ENCODE measurements at regions not wholly inside any gene's neighbourhood (a gene's known extent, or its start where the extent isn't known, plus 50 kb on each side); places are given as distances from the start of the nearest gene placed in this dataset.

DNA sequence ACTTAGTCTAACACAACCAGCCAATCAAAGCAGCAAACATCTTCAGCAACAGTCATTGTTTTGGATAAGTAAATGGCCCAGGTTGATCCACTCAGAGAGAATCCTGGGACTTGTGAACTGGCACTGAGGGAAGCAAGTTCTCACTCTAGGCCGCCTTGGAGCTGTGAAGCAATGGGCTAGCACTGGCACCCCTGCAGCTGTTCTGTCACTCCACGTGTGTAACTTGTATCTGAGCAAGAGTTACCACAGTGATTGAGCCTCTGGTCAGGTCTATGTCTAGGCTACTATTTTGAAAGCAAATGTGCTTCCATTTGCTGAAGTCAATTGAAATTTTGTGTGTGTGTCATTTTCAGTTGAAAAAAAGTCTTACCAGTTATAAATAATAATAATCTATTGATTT is 57.2 kb upstream of the HS3ST1 start:
- peaks cover 36% of the 10 kb centered on the region for H3K9me3 Mint-ChIP-seq
- H3K36me3 Mint-ChIP-seq (ENCODE audit: low read depth), result peaks cover 3% of the 10 kb centered on the region; the same call in 1 of the 2 replicates
- no peak for TF ChIP-seq CTCF (IDR thresholded peaks at IDR 0.05)
- DNase-seq, result no peak
- no peaks in the 10 kb centered on the region for H3K27me3 Mint-ChIP-seq (ENCODE audit: insufficient read depth)
- H3K27ac Mint-ChIP-seq, result no peak overlapping the region
- H3K4me3 Mint-ChIP-seq, result no peak overlapping the region
- H3K4me1 Mint-ChIP-seq (ENCODE audit: low read depth), result no peaks in the 10 kb centered on the region

- TF ChIP-seq CTCF (IDR thresholded peaks at IDR 0.05), result no peak
- no peak for DNase-seq
- peaks cover 32% of the 10 kb centered on the region for H3K9me3 Mint-ChIP-seq
- H3K36me3 Mint-ChIP-seq (ENCODE audit: low read depth), result no peaks in the 10 kb centered on the region
- no peaks in the 10 kb centered on the region for H3K4me1 Mint-ChIP-seq (ENCODE audit: low read depth)
- H3K4me3 Mint-ChIP-seq, result no peak overlapping the region
- no peaks in the 10 kb centered on the region; the same call in 1 of the 2 replicates for H3K27me3 Mint-ChIP-seq (ENCODE audit: insufficient read depth)
- H3K27ac Mint-ChIP-seq, result no peak overlapping the region
Observed at GRCh38 chr4:11484531-11484930, 55.8 kb upstream of the HS3ST1 start.

DNA sequence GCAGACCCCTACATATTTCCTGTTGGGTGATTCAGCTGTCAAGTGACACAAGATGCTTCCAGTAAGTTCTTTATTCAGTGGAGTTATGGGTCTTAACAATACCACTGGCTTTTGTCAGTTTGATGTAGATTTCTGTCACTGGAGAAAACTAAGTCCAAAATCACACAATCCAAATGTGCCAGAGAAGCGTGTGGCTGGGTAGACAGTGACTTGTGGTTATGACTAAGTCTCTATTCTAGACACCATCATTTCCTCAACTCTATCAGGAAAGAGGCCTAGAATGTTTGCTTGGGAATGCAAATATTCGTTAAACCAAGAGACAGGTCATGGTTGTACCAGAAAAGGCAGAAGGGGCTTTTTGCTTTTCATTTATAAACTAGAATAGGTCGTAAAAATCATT is 54.4 kb upstream of the HS3ST1 start:
- DNase-seq, result no peak
- no peak overlapping the region for H3K27ac Mint-ChIP-seq
- H3K4me3 Mint-ChIP-seq, result no peak overlapping the region
- no peak for TF ChIP-seq CTCF (IDR thresholded peaks at IDR 0.05)
- peaks cover 36% of the 10 kb centered on the region for H3K9me3 Mint-ChIP-seq
- no peaks in the 10 kb centered on the region; the same call in 1 of the 2 replicates for H3K27me3 Mint-ChIP-seq (ENCODE audit: insufficient read depth)
- no peaks in the 10 kb centered on the region for H3K4me1 Mint-ChIP-seq (ENCODE audit: low read depth)
- H3K36me3 Mint-ChIP-seq (ENCODE audit: low read depth), result no peaks in the 10 kb centered on the region

- no peak for TF ChIP-seq CTCF (IDR thresholded peaks at IDR 0.05)
- no peak for DNase-seq
- peaks cover 29% of the 10 kb centered on the region for H3K9me3 Mint-ChIP-seq
- H3K27me3 Mint-ChIP-seq (ENCODE audit: insufficient read depth), result no peaks in the 10 kb centered on the region; the same call in 1 of the 2 replicates
- H3K4me3 Mint-ChIP-seq, result no peak overlapping the region
- H3K36me3 Mint-ChIP-seq (ENCODE audit: low read depth), result no peaks in the 10 kb centered on the region
- H3K27ac Mint-ChIP-seq, result no peak overlapping the region
- no peaks in the 10 kb centered on the region for H3K4me1 Mint-ChIP-seq (ENCODE audit: low read depth)
Observed at GRCh38 chr4:11480683-11481082, 52.0 kb upstream of the HS3ST1 start.
